Neuronal stem cell (in vitro differentiated cells): ENCODE measurements at regions not wholly inside any gene's neighbourhood (a gene's known extent, or its start where the extent isn't known, plus 50 kb on each side); places are given as distances from the start of the nearest gene placed in this dataset.

Source experiments
- DNase-seq: peaks from one replicate; pipeline ENCODE4 v3.0.0-alpha.2; 2013; ENCODE audit warnings: low spot score
- H2AFZ ChIP-seq: one replicate; pipeline ENCODE4 v1.6.1; 2013; ENCODE audit warnings: mild to moderate bottlenecking, low read length, inconsistent platforms
- H2AK5ac ChIP-seq: 2 replicates; pipeline ENCODE4 v1.6.1; 2013; ENCODE audit warnings: low read depth, mild to moderate bottlenecking, inconsistent platforms, low read length, moderate library complexity, mixed read lengths
- H2BK120ac ChIP-seq: 2 replicates; pipeline ENCODE4 v1.6.1; 2013; ENCODE audit warnings: low read depth, mild to moderate bottlenecking, inconsistent platforms, low read length, moderate library complexity, mixed read lengths
- H2BK12ac ChIP-seq: one replicate; pipeline ENCODE4 v1.6.1; 2013; ENCODE audit warnings: low read length, inconsistent platforms
- H2BK15ac ChIP-seq: 2 replicates; pipeline ENCODE4 v1.6.1; 2013; ENCODE audit warnings: mild to moderate bottlenecking, low read length, inconsistent platforms, mixed read lengths
- H2BK5ac ChIP-seq: one replicate; pipeline ENCODE4 v1.6.1; 2013; ENCODE audit warnings: inconsistent platforms, mild to moderate bottlenecking, low read length, moderate library complexity
- H3K14ac ChIP-seq: one replicate; pipeline ENCODE4 v1.6.1; 2013; ENCODE audit warnings: low read length, inconsistent platforms
- H3K18ac ChIP-seq: 2 replicates; pipeline ENCODE4 v1.6.1; 2013; ENCODE audit warnings: low read length, inconsistent platforms
- H3K23ac ChIP-seq: 2 replicates; pipeline ENCODE4 v1.6.1; 2013; ENCODE audit warnings: low read depth, mild to moderate bottlenecking, mixed read lengths, low read length, inconsistent platforms; ENCODE audit not compliant: poor library complexity
- H3K27ac ChIP-seq: replicated peaks from 3 replicates; pipeline ENCODE4 v1.5.1; 2013; ENCODE audit warnings: low read length, inconsistent platforms
- H3K27me3 ChIP-seq, 3 experiments: 2 replicates each; pipeline ENCODE4 v1.6.1; 2013; ENCODE audit warnings: low read length in 3 of 3, mild to moderate bottlenecking in 2 of 3, inconsistent platforms in 1 of 3, low read depth in 1 of 3, mixed read lengths in 1 of 3, moderate library complexity in 1 of 3; ENCODE audit not compliant: control insufficient read depth in 3 of 3, insufficient read depth in 3 of 3
- H3K36me3 ChIP-seq, 2 donors: replicated peaks in 1 of 2; 2 replicates each; pipeline ENCODE4 v1.6.1; 2013; ENCODE audit warnings: low read length in 2 of 2; ENCODE audit not compliant: control insufficient read depth in 2 of 2, insufficient read depth in 2 of 2
- H3K4ac ChIP-seq: 2 replicates; pipeline ENCODE4 v1.6.1; 2013; ENCODE audit warnings: inconsistent platforms, mild to moderate bottlenecking, low read length, moderate library complexity
- H3K4me1 ChIP-seq, 2 donors: 1 replicate in 1 of 2; 2 replicates in 1 of 2; pipeline ENCODE4 v1.6.1; 2013; ENCODE audit warnings: low read length in 2 of 2, low read depth in 1 of 2; ENCODE audit not compliant: control insufficient read depth in 2 of 2, insufficient read depth in 1 of 2
- H3K4me2 ChIP-seq: one replicate; pipeline ENCODE4 v1.6.1; 2013; ENCODE audit warnings: mild to moderate bottlenecking, low read length, inconsistent platforms; ENCODE audit not compliant: insufficient read depth, poor library complexity, severe bottlenecking
- H3K4me3 ChIP-seq, 2 donors: 2 replicates each; pipeline ENCODE4 v1.5.1; 2013; ENCODE audit warnings: low read length in 2 of 2, mild to moderate bottlenecking in 2 of 2, inconsistent platforms in 1 of 2, moderate library complexity in 1 of 2
- H3K79me1 ChIP-seq: one replicate; pipeline ENCODE4 v1.6.1; 2013; ENCODE audit warnings: low read depth, mild to moderate bottlenecking, inconsistent platforms, low read length, moderate library complexity
- H3K9ac ChIP-seq: one replicate; pipeline ENCODE4 v1.6.1; 2013; ENCODE audit warnings: mild to moderate bottlenecking, low read depth, low read length, inconsistent platforms; ENCODE audit not compliant: poor library complexity
- H3K9me3 ChIP-seq, 2 donors: replicated peaks in 1 of 2; 2 replicates each; pipeline versions ENCODE3 to v1.6.1; 2013; ENCODE audit warnings: low read length in 2 of 2, mild to moderate bottlenecking in 2 of 2, inconsistent platforms in 1 of 2, low read depth in 1 of 2, mixed read lengths in 1 of 2, moderate library complexity in 1 of 2; ENCODE audit not compliant: control insufficient read depth in 2 of 2, insufficient read depth in 1 of 2
- H4K8ac ChIP-seq: one replicate; pipeline ENCODE4 v1.6.1; 2013; ENCODE audit warnings: low read depth, mild to moderate bottlenecking, inconsistent platforms, low read length, moderate library complexity
- H4K91ac ChIP-seq: one replicate; pipeline ENCODE4 v1.6.1; 2013; ENCODE audit warnings: low read length, low read depth, mild to moderate bottlenecking, inconsistent platforms; ENCODE audit not compliant: poor library complexity
- WGBS, 2 donors: extraction: QIAGEN DNeasy Blood & Tissue Kit; methylation state at CpG; one replicate each; pipeline ENCODE4 v1.1.7; 2013; ENCODE audit warnings: missing lambda C conversion rate in 2 of 2, mixed read lengths in 1 of 2; ENCODE audit not compliant: insufficient read length in 2 of 2, insufficient replicate concordance in 1 of 2; ENCODE audit errors: extremely low coverage in 2 of 2; 5-methylcytosine and 5-hydroxymethylcytosine counted together

GRCh38 chr13:99900960-99901359 is 70.6 kb downstream of the ZIC5 start:
- Histone ChIP-seq H2BK5ac (no peak overlapping the region), H4K8ac (no peak overlapping the region), H2BK120ac (no peak overlapping the region), H3K4me3 (no peak overlapping the region), H3K36me3 (no peaks in the 10 kb centered on the region), H2BK15ac (no peak overlapping the region), H3K4me2 (no peak overlapping the region), H3K27ac (no peak overlapping the region), H3K14ac (no peak overlapping the region), H3K79me1 (no peaks in the 10 kb centered on the region), H3K18ac (no peak overlapping the region), H2AFZ (no peak overlapping the region), H3K4ac (no peak overlapping the region), H3K23ac (no peak overlapping the region), H2BK12ac (no peak overlapping the region), H4K91ac (no peak overlapping the region), H2AK5ac (peak overlapping the region; percentile 3), H3K9ac (no peak overlapping the region), H3K27me3 (no peaks in the 10 kb centered on the region), H3K4me1 (peaks cover 2 to 5% of the 10 kb centered on the region in 2 donors), H3K9me3 (peaks cover 0 to 3% of the 10 kb centered on the region in 2 donors)
- no peak for DNase-seq
- WGBS, 2 donors: no CpG with 5 or more reads among the region's 8 CpGs

- no peak overlapping the region for H4K91ac ChIP-seq
- no peak overlapping the region for H2AFZ ChIP-seq
- peaks cover 0 to 14% (median 0%) of the 10 kb centered on the region in 3 experiments for H3K27me3 ChIP-seq
- no peaks in the 10 kb centered on the region for H3K79me1 ChIP-seq
- H3K4me1 ChIP-seq: peaks cover 2 to 3% of the 10 kb centered on the region in 2 donors
- WGBS, 2 donors: no CpG with 5 or more reads among the region's 7 CpGs
- no peak overlapping the region for H3K4me3 ChIP-seq
- no peak overlapping the region for H2BK5ac ChIP-seq
- no peak overlapping the region for H3K9ac ChIP-seq
- H3K23ac ChIP-seq: no peak overlapping the region
- peak overlapping the region; percentile 9 for H3K14ac ChIP-seq
- H4K8ac ChIP-seq: no peak overlapping the region
- no peak overlapping the region for H3K27ac ChIP-seq
- no peak overlapping the region for H2BK120ac ChIP-seq
- H2BK15ac ChIP-seq: no peak overlapping the region
- no peak overlapping the region for H2BK12ac ChIP-seq
- H3K4me2 ChIP-seq: no peak overlapping the region
- H3K4ac ChIP-seq: no peak overlapping the region
- peaks cover 0 to 12% of the 10 kb centered on the region in 2 donors for H3K9me3 ChIP-seq
- peak overlapping the region; percentile 39 for H3K18ac ChIP-seq
- no peak for DNase-seq
- H3K36me3 ChIP-seq: no peaks in the 10 kb centered on the region
- H2AK5ac ChIP-seq: no peak overlapping the region
These were observed 73.1 kb downstream of the ZIC5 start for GRCh38 chr13:99898421-99898820.

DNA sequence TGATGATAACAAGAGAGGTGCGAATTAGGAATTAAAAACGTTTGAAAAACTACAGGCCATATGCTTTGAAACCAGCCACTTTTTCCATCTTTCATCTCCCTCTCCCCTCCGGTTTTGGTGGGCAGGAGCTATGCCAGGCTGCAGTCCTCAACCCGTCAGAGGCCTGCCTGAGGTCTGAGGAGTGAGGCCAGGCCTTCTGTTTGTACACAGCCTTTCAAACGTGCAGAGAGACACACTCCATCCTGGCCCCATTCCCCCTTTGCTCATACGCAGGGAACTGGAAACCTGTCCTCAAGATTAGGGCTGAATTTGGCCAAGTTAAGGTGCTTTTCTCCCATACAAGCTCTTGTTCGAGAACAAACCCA is 74.5 kb downstream of the ZIC5 start:
- Histone ChIP-seq H2BK120ac (no peak overlapping the region), H2BK12ac (no peak overlapping the region), H3K4me3 (no peak overlapping the region), H2AK5ac (no peak overlapping the region), H2AFZ (no peak overlapping the region), H3K9me3 (peaks cover 0 to 12% of the 10 kb centered on the region in 2 donors), H4K8ac (no peak overlapping the region), H3K27me3 (peaks cover 0 to 14% (median 0%) of the 10 kb centered on the region in 3 experiments), H3K23ac (no peak overlapping the region), H3K36me3 (no peaks in the 10 kb centered on the region), H2BK5ac (no peak overlapping the region), H3K27ac (peak overlapping the region; percentile 2), H3K18ac (no peak overlapping the region), H3K9ac (no peak overlapping the region), H3K79me1 (no peaks in the 10 kb centered on the region), H4K91ac (no peak overlapping the region), H3K4me2 (no peak overlapping the region), H3K14ac (no peak overlapping the region), H3K4me1 (peaks cover 8% of the 10 kb centered on the region in 2 donors), H2BK15ac (no peak overlapping the region), H3K4ac (no peak overlapping the region)
- DNase-seq: no peak
- WGBS, 2 donors: no CpG with 5 or more reads among the region's 7 CpGs

- peaks cover 0 to 14% (median 0%) of the 10 kb centered on the region in 3 experiments for H3K27me3 ChIP-seq
- no peak overlapping the region for H3K23ac ChIP-seq
- no peaks in the 10 kb centered on the region for H3K79me1 ChIP-seq
These were observed 75.0 kb downstream of the ZIC5 start for GRCh38 chr13:99896369-99897075.

More at GRCh38 chr13:99896369-99897075, 75.0 kb downstream of the ZIC5 start:
- no CpG with 5 or more reads among the region's 37 CpGs for WGBS, 2 donors
- Histone ChIP-seq H3K27ac (no peak overlapping the region), H3K9me3 (peaks cover 0 to 12% of the 10 kb centered on the region in 2 donors), H3K14ac (no peak overlapping the region), H2BK120ac (no peak overlapping the region), H3K4me3 (no peak overlapping the region), H3K36me3 (no peaks in the 10 kb centered on the region), H3K9ac (no peak overlapping the region), H4K8ac (no peak overlapping the region), H2BK12ac (no peak overlapping the region), H3K4me1 (peaks cover 11 to 12% of the 10 kb centered on the region in 2 donors), H3K4me2 (no peak overlapping the region), H2AK5ac (no peak overlapping the region), H2BK15ac (peak overlapping the region; percentile 8), H3K4ac (no peak overlapping the region), H4K91ac (no peak overlapping the region), H2BK5ac (no peak overlapping the region), H2AFZ (no peak overlapping the region), H3K18ac (peak overlapping the region; percentile 23)
- no peak for DNase-seq
